Tibial nerve (tissue), 4 donors: ENCODE measurements at regions not wholly inside any gene's neighbourhood (a gene's known extent, or its start where the extent isn't known, plus 50 kb on each side); places are given as distances from the start of the nearest gene placed in this dataset.

Experiments
- DNase-seq, 2 donors: peaks; one replicate each; pipeline ENCODE4 v3.0.0-alpha.2; 2019; ENCODE audit warnings: low spot score in 2 of 2
- H3K27ac ChIP-seq, 4 donors: fragments of 200-600 bp; sonication (generic) in 3 of 4; one replicate each; pipeline ENCODE4 v1.5.1; 2017 to 2019; ENCODE audit warnings: mild to moderate bottlenecking in 1 of 4
- H3K27me3 ChIP-seq, 2 donors: fragments of 200-600 bp; sonication (generic) in 1 of 2; one replicate each; pipeline versions ENCODE4 v1.5.1 to v1.6.0; 2017 to 2019
- H3K36me3 ChIP-seq, 3 donors: fragments of 200-600 bp; sonication (generic); one replicate each; pipeline ENCODE4 v1.5.1; 2018 to 2019
- H3K4me1 ChIP-seq, 4 donors: fragments of 200-600 bp; sonication (generic) in 3 of 4; one replicate each; pipeline ENCODE4 v1.5.1; 2017 to 2019
- H3K4me3 ChIP-seq, 4 donors: fragments of 200-600 bp; sonication (generic) in 3 of 4; one replicate each; pipeline ENCODE4 v1.5.1; 2017 to 2019; ENCODE audit warnings: mild to moderate bottlenecking in 1 of 4, moderate library complexity in 1 of 4
- H3K9me3 ChIP-seq, 4 donors: fragments of 200-600 bp; sonication (generic) in 3 of 4; one replicate each; pipeline ENCODE4 v1.5.1; 2017 to 2019
- CTCF ChIP-seq, 5 experiments: fragments of 200-600 bp in 3 of 5; fragments of 450-650 bp in 2 of 5; sonication (generic) in 3 of 5; IDR thresholded peaks; one replicate each; pipeline ENCODE4 v1.5.1; 2016 to 2019; ENCODE audit warnings: antibody characterized with exemption in 5 of 5, mild to moderate bottlenecking in 3 of 5, moderate library complexity in 2 of 5
- EP300 ChIP-seq, 2 donors: sonication (generic); formaldehyde crosslinking; IDR thresholded peaks; one replicate each; pipeline ENCODE4 v1.6.1; 2017; ENCODE audit warnings: antibody characterized with exemption in 2 of 2, mild to moderate bottlenecking in 1 of 2
- POLR2A ChIP-seq, 2 donors: fragments of 450-650 bp; IDR thresholded peaks; one replicate each; pipeline ENCODE4 v1.6.1; 2017; ENCODE audit warnings: antibody characterized with exemption in 2 of 2, mild to moderate bottlenecking in 2 of 2, moderate library complexity in 2 of 2
- WGBS, 2 donors: methylation state at CpG; one replicate each; pipeline ENCODE4 v1.1.5; 2018; 5-methylcytosine and 5-hydroxymethylcytosine counted together

- DNase-seq = no peak
- H3K27me3 ChIP-seq = no peaks in the 10 kb centered on the region
Measured at GRCh38 chr7:12963435-12963834, 276.0 kb downstream of the ARL4A start.

GRCh38 chr7:12964836-12965235, 277.4 kb downstream of the ARL4A start:
- Histone ChIP-seq H3K27me3 (no peaks in the 10 kb centered on the region), H3K9me3 (no peaks in the 10 kb centered on the region), H3K4me1 (no peaks in the 10 kb centered on the region), H3K4me3 (no peak overlapping the region), H3K36me3 (no peaks in the 10 kb centered on the region), H3K27ac (no peak overlapping the region)
- WGBS, 2 donors = 90% methylated on average over 4 of the region's 4 CpGs
- no peak for TF ChIP-seq CTCF (IDR thresholded peaks at IDR 0.05)
- no peak for TF ChIP-seq POLR2A (IDR thresholded peaks at IDR 0.05)
- TF ChIP-seq EP300 (IDR thresholded peaks at IDR 0.05) = no peak
- DNase-seq = no peak

More at GRCh38 chr7:12963435-12963834, 276.0 kb downstream of the ARL4A start:
- no peaks in the 10 kb centered on the region for H3K4me1 ChIP-seq
- no peaks in the 10 kb centered on the region for H3K36me3 ChIP-seq
- no peak overlapping the region for H3K27ac ChIP-seq
- no peaks in the 10 kb centered on the region for H3K9me3 ChIP-seq
- 87 to 93% methylated on average over 1 of the region's 1 CpG for WGBS, 2 donors
- no peak for TF ChIP-seq EP300 (IDR thresholded peaks at IDR 0.05)
- TF ChIP-seq POLR2A (IDR thresholded peaks at IDR 0.05) = no peak
- no peak for TF ChIP-seq CTCF (IDR thresholded peaks at IDR 0.05)
- H3K4me3 ChIP-seq = no peak overlapping the region

GRCh38 chr7:12965767-12966166, 278.3 kb downstream of the ARL4A start:
- H3K27ac ChIP-seq = no peak overlapping the region
- H3K4me3 ChIP-seq = no peak overlapping the region
- H3K36me3 ChIP-seq = no peaks in the 10 kb centered on the region
- no peaks in the 10 kb centered on the region for H3K27me3 ChIP-seq
- no peak for DNase-seq
- WGBS, 2 donors = 73 to 76% methylated on average over 2 of the region's 2 CpGs
- H3K4me1 ChIP-seq = no peaks in the 10 kb centered on the region
- TF ChIP-seq POLR2A (IDR thresholded peaks at IDR 0.05) (no peak), EP300 (IDR thresholded peaks at IDR 0.05) (no peak), CTCF (IDR thresholded peaks at IDR 0.05) (no peak)
- no peaks in the 10 kb centered on the region for H3K9me3 ChIP-seq

GRCh38 chr7:12967322-12967721, 279.9 kb downstream of the ARL4A start:
- DNase-seq = no peak
- Histone ChIP-seq H3K4me3 (no peak overlapping the region), H3K36me3 (no peaks in the 10 kb centered on the region), H3K4me1 (no peaks in the 10 kb centered on the region), H3K9me3 (no peaks in the 10 kb centered on the region), H3K27ac (no peak overlapping the region), H3K27me3 (no peaks in the 10 kb centered on the region)
- TF ChIP-seq POLR2A (IDR thresholded peaks at IDR 0.05) (no peak), EP300 (IDR thresholded peaks at IDR 0.05) (no peak), CTCF (IDR thresholded peaks at IDR 0.05) (no peak)
- WGBS, 2 donors = 66 to 68% methylated on average over 3 of the region's 3 CpGs

GRCh38 chr7:12968836-12969422, 281.5 kb downstream of the ARL4A start:
- TF ChIP-seq CTCF (IDR thresholded peaks at IDR 0.05) (no peak), EP300 (IDR thresholded peaks at IDR 0.05) (no peak), POLR2A (IDR thresholded peaks at IDR 0.05) (no peak)
- 70 to 71% methylated on average over 4 of the region's 4 CpGs for WGBS, 2 donors
- no peaks in the 10 kb centered on the region for H3K9me3 ChIP-seq
- no peak for DNase-seq
- H3K36me3 ChIP-seq = no peaks in the 10 kb centered on the region
- H3K27ac ChIP-seq = no peak overlapping the region
- H3K27me3 ChIP-seq = no peaks in the 10 kb centered on the region
- H3K4me1 ChIP-seq = no peaks in the 10 kb centered on the region
- no peak overlapping the region for H3K4me3 ChIP-seq
